ENCODE measurements at regions not wholly inside any gene's neighbourhood (a gene's known extent, or its start where the extent isn't known, plus 50 kb on each side); places are given as distances from the start of the nearest gene placed in this dataset.

GRCh38 chr10:8301831-8302230 lies 247.3 kb downstream of the GATA3 start:
- Histone ChIP-seq H3K9ac (ENCODE audit: control insufficient read depth, insufficient read depth, low read length) (no peak overlapping the region), H3K36me3 (ENCODE audit: control insufficient read depth in 2 of 2, insufficient read depth in 2 of 2, low read length in 1 of 2) (no peaks in the 10 kb centered on the region), H3K4me1 (ENCODE audit: control insufficient read depth, insufficient read depth, low read length) (no peaks in the 10 kb centered on the region), H3K27ac (ENCODE audit: control insufficient read depth, insufficient read depth) (no peak overlapping the region), H3K27me3 (replicated peaks in 1 of 2; ENCODE audit: control insufficient read depth in 2 of 2, insufficient read depth in 2 of 2, low read length in 1 of 2) (no peaks in the 10 kb centered on the region; a peak in 1 of 4 replicates), H4K20me1 (ENCODE audit: control insufficient read depth, insufficient read depth) (no peaks in the 10 kb centered on the region), H3K9me3 (replicated peaks; ENCODE audit: control insufficient read depth, insufficient read depth, low read length) (no peaks in the 10 kb centered on the region), H2AFZ (ENCODE audit: control insufficient read depth, low read depth, low read length) (no peak overlapping the region), H3K4me3 (no peak overlapping the region), H3K79me2 (ENCODE audit: control insufficient read depth, insufficient read depth, low read length) (no peaks in the 10 kb centered on the region), H3K4me2 (ENCODE audit: control insufficient read depth, insufficient read depth) (no peak overlapping the region)
- FAIRE-seq (no peak), DNase-seq (ENCODE audit: low read depth, low spot score) (no peak), ATAC-seq (no peak)
- POLR2A ChIA-PET = no interaction called here
- BruUV-seq (replicated peaks) = no TSS peak
- intact Hi-C loops (cut with micrococcal nuclease; ENCODE audit: unreplicated experiment) = no loop called here
- RAD21 ChIA-PET (ENCODE audit: unreplicated experiment) = no interaction called here
- SMC1A ChIA-PET (ENCODE audit: uncharacterized antibody, unreplicated experiment) = no interaction called here
- TF ChIP-seq E2F4 (IDR thresholded peaks at IDR 0.05; ENCODE audit: low read depth, low read length) (no peak), SP1 (IDR thresholded peaks at IDR 0.05; ENCODE audit: low read depth, low read length) (no peak), BCL11A (IDR thresholded peaks at IDR 0.05; ENCODE audit: low read depth, low read length) (no peak), RB1 (IDR thresholded peaks at IDR 0.05; ENCODE audit: borderline replicate concordance) (no peak), MTA3 (IDR thresholded peaks at IDR 0.05; ENCODE audit: borderline replicate concordance, low read length) (no peak), RELB (IDR thresholded peaks at IDR 0.05; ENCODE audit: low read depth) (no peak), POU2F2 (IDR thresholded peaks at IDR 0.05; ENCODE audit: borderline replicate concordance, low read depth, low read length) (no peak), KDM1A (IDR thresholded peaks at IDR 0.05; ENCODE audit: borderline replicate concordance) (no peak), WRNIP1 (IDR thresholded peaks at IDR 0.05; ENCODE audit: borderline replicate concordance, low read depth, low read length) (no peak), STAT3 (IDR thresholded peaks at IDR 0.05; ENCODE audit: low read depth, low read length) (no peak), FOXM1 (IDR thresholded peaks at IDR 0.05; ENCODE audit: low read depth, low read length) (no peak), BHLHE40 (IDR thresholded peaks at IDR 0.05; ENCODE audit: borderline replicate concordance in 1 of 2, low read depth in 2 of 2, low read length in 1 of 2) (no peak), TARDBP (IDR thresholded peaks at IDR 0.05; ENCODE audit: borderline replicate concordance) (no peak)
- 55% methylated on average over 4 of the region's 4 CpGs for WGBS (ENCODE audit: insufficient coverage, insufficient replicate concordance, low lambda C conversion rate, missing lambda C conversion rate)
- in situ Hi-C loops (cut with MboI) = no loop called here
- CTCF ChIA-PET = no interaction called here
